GM13976 (cell line): ENCODE measurements at regions not wholly inside any gene's neighbourhood (a gene's known extent, or its start where the extent isn't known, plus 50 kb on each side); places are given as distances from the start of the nearest gene placed in this dataset.

ENCODE experiments used
- DNase-seq: peaks from one replicate; pipeline ENCODE4 v3.0.0; 2012; ENCODE audit warnings: low spot score
- in situ Hi-C: fragments of 300-500 bp; cut with MboI; formaldehyde crosslinking; loops from one replicate; pipeline ENCODE4 v1.12.0; 2022; ENCODE audit warnings: low sequenced_read_pairs, mixed read lengths, inconsistent platforms; ENCODE audit not compliant: unreplicated experiment
- TF ChIP-seq, protein P1 (sequence below): IDR thresholded peaks from 2 replicates; pipeline ENCODE4 v1.5.1; 2012; ENCODE audit warnings: borderline replicate concordance, mild to moderate bottlenecking; ENCODE audit not compliant: insufficient read depth; ENCODE audit errors: extremely low read depth, missing control alignments, control extremely low read depth

DNA sequence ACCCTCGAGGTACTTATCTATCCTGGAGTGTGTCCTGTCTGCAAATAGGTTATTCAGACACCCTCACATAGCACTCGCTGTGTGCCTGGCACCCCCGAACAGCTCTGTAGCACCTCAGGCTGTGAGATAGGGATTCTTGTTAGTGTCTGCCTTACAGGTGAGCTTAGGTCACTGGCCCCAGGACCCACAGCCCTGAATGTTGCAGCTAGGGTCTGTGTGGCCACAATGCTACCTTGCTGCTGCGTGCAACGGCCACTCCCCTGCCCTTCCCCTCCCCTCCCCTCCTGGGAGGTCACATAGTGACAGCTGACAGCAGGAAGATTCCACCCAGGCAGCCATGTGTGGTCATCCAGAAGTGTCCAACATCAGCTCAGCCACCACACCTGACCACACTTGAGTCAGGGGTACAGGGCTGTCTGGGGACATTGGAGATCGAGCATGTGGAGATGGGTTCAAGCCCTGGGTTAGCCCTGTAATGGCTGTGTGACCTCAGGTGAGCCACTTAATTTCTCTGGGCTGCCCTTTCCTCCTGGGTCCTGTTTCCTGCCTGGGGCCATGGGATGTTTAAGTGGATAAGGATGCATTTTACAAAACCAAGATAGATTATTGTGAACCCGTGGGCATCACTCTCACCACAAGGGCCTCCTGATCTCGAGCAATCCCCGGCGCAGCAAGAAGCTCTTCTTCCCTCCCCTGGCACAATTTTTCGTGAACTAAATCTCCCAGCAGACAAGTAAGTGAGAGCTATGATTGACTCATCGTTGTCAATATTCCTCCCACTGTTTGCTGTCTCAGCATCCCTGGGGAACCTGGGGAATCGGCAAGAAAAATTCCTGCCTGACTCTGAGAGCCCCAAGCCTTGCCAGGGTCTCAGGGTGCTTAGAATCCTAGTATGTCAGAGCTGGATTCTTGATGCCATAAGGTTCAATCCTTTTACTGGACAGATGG lies 208.7 kb downstream of the PTPRU start:
- TF ChIP-seq, protein P1, sequence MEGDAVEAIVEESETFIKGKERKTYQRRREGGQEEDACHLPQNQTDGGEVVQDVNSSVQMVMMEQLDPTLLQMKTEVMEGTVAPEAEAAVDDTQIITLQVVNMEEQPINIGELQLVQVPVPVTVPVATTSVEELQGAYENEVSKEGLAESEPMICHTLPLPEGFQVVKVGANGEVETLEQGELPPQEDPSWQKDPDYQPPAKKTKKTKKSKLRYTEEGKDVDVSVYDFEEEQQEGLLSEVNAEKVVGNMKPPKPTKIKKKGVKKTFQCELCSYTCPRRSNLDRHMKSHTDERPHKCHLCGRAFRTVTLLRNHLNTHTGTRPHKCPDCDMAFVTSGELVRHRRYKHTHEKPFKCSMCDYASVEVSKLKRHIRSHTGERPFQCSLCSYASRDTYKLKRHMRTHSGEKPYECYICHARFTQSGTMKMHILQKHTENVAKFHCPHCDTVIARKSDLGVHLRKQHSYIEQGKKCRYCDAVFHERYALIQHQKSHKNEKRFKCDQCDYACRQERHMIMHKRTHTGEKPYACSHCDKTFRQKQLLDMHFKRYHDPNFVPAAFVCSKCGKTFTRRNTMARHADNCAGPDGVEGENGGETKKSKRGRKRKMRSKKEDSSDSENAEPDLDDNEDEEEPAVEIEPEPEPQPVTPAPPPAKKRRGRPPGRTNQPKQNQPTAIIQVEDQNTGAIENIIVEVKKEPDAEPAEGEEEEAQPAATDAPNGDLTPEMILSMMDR: no peak
- in situ Hi-C loops: no loop called here
- no peak for DNase-seq

DNA sequence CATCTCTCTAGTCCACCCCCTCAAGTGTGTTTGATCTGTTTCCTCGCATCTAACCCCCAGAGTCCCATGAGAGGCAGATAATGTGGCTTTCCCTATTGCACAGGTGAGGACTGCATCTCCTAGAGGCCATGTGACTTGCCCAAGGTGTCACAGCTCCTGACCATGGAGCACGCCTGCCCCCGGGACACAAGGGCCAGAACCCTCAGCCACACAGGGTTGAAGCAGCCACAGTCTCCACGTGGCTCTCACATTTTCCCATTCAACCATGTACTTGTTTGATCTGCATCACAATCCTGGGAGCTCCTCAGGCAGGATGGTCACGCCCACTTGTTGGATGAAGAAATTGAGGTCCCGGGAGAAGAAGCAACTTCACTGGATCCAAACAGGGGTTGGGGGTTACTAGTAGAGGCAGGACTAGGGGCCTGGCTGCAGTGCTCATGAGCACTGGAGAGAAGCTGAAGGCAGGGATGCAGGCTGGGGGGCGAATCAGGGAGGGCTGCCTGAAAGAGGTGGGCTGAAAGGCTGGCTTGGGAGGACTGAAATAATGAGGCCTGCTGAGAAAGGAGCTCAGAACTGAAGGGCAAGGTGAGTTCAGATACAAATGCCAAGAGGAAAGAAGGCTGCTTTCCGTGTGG lies 207.9 kb downstream of the PTPRU start:
- in situ Hi-C loops: no loop called here
- DNase-seq: no peak
- TF ChIP-seq, protein P1: no peak

DNA sequence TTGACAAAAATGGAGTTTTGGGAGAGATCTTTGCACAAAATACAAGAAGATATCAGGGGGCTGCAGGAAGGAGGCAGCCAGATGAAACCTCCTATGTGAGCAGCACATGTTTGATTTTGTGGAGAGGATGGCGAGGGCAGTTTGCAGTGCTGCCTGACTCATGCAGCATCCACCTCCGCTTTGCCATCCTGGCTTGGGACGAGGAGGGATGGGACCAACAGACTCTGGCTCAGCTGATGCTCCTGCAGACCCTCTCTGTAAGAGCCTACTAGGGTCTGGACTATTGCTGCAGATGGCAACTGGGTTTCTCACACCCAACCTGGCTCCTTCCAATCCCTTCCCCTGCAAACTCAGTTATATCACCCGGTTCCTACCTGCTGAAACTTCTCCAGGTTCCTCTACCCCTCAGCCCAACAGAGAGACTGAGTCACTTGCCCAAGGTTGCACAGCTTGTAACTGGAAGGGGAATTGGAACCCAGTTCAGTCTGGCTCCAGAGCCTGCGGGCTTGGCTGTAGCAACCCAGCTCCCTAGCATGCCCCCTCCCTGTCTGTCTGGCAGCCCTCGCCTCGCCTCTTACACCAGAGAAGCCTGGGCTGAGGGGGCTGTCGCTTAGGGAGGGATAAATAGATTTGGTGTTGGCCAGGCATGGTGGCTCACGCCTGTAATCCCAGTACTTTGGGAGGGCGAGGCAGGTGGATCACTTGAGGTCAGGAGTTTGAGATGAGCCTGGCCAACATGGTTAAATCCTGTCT lies 205.8 kb downstream of the PTPRU start:
- TF ChIP-seq, protein P1: no peak
- no peak for DNase-seq
- in situ Hi-C loops: no loop called here

DNA sequence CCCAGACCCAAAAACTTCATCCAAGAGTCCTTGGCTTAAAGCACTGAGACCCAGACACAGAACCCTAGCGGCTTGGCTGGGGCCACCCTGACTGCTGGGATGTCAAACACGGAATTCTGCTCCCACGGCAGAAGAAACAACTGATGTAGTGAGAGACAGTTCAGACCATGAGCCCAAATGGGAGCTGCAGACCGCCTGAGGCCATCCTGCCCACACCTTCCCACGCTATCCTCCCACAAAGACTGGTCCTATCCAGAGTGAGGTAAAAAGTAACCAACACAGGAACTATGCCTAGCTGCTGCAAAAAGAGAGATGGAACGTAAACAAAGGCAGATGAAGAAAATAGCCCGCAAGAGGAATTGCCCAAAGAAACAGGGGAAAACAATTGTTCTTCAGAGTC lies 203.3 kb downstream of the PTPRU start:
- in situ Hi-C loops: no loop called here
- TF ChIP-seq, protein P1: no peak
- no peak for DNase-seq

DNA sequence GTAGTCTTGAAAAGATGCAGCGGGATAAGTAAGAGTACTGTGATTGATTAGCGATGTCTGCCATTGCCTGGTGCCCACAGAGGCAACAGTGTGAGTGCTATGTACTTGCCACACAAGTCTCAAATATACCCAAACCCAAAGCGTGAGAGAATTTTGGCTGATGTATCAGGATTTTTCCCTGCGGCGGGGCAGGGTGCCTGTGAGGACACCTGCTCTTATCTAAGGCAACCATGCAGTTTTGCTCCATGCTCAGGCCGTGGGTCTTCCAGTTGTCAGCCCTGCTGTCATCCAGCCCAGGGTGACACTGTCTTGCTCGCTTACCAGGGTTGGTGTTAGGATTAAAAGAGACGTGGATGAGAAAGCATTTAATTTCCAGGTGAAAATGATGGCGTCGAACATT lies 202.7 kb downstream of the PTPRU start:
- DNase-seq: no peak
- TF ChIP-seq, protein P1: no peak
- in situ Hi-C loops: no loop called here

DNA sequence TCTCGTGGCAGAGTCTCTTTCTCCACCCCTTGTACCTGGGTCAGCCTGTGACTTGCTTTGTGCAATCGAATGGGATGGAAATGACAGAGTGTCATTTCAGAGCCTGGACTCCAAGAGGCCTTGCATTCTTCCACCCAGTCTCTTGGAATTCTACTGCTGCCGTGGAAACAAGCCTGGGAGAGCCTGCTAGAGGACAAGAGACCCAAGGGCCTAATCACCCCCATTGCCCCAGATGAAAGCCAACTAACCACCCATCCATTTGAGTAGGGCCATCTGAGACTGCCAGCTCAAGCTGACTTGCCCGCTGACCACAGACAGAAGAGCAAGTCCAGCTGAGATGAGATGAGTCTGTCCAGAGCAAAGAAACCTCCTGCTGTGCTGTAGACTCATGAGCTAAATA lies 201.6 kb downstream of the PTPRU start:
- DNase-seq: no peak
- in situ Hi-C loops: no loop called here
- TF ChIP-seq, protein P1: no peak
